ENCODE measurements at regions not wholly inside any gene's neighbourhood (a gene's known extent, or its start where the extent isn't known, plus 50 kb on each side); places are given as distances from the start of the nearest gene placed in this dataset.

GRCh38 chr2:125961739-125962138 lies 694.2 kb upstream of the GYPC start:
- TF ChIP-seq, protein P1, sequence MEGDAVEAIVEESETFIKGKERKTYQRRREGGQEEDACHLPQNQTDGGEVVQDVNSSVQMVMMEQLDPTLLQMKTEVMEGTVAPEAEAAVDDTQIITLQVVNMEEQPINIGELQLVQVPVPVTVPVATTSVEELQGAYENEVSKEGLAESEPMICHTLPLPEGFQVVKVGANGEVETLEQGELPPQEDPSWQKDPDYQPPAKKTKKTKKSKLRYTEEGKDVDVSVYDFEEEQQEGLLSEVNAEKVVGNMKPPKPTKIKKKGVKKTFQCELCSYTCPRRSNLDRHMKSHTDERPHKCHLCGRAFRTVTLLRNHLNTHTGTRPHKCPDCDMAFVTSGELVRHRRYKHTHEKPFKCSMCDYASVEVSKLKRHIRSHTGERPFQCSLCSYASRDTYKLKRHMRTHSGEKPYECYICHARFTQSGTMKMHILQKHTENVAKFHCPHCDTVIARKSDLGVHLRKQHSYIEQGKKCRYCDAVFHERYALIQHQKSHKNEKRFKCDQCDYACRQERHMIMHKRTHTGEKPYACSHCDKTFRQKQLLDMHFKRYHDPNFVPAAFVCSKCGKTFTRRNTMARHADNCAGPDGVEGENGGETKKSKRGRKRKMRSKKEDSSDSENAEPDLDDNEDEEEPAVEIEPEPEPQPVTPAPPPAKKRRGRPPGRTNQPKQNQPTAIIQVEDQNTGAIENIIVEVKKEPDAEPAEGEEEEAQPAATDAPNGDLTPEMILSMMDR (IDR thresholded peaks at IDR 0.05), result no peak
- TF ChIP-seq ZFX (IDR thresholded peaks at IDR 0.05; ENCODE audit: borderline replicate concordance), result no peak

Data from 22Rv1 (cell line).